HepG2 (cell line): ENCODE measurements at regions not wholly inside any gene's neighbourhood (a gene's known extent, or its start where the extent isn't known, plus 50 kb on each side); places are given as distances from the start of the nearest gene placed in this dataset.

ENCODE experiments used
- CC2D1A ChIP-seq: sonication (generic); formaldehyde crosslinking; IDR thresholded peaks from 2 replicates; pipeline ENCODE4 v1.8.1; 2023; ENCODE audit warnings: mild to moderate bottlenecking, missing genetic modification reagents
- EEA1 ChIP-seq: sonication (generic); formaldehyde crosslinking; IDR thresholded peaks from 2 replicates; pipeline ENCODE4 v1.5.1; 2020; ENCODE audit warnings: mild to moderate bottlenecking, missing genetic modification reagents, borderline replicate concordance
- KDM5A ChIP-seq: fragments of 200-600 bp; sonication (generic); IDR thresholded peaks from 2 replicates; pipeline ENCODE4 v1.7.0; 2018; ENCODE audit warnings: antibody characterized with exemption, mild to moderate bottlenecking, low read length, borderline replicate concordance
- MED8 ChIP-seq: sonication (generic); formaldehyde crosslinking; IDR thresholded peaks from 2 replicates; pipeline ENCODE4 v1.8.1; 2023; ENCODE audit warnings: mild to moderate bottlenecking, missing genetic modification reagents; ENCODE audit not compliant: insufficient replicate concordance
- SOX13 ChIP-seq, 3 experiments: fragments of 450-650 bp in 1 of 3; sonication (generic) in 1 of 3; formaldehyde crosslinking in 1 of 3; IDR thresholded peaks in 2 of 3; conservative IDR thresholded peaks in 1 of 3; 2 replicates each; pipeline versions ENCODE4 v1.5.0 to v1.6.1; 2016 to 2020; ENCODE audit warnings: antibody characterized with exemption in 1 of 3, mild to moderate bottlenecking in 1 of 3, missing compliant biosample characterization in 1 of 3, missing genetic modification reagents in 1 of 3, moderate library complexity in 1 of 3
- TBX3 ChIP-seq: fragments of 450-650 bp; IDR thresholded peaks from 2 replicates; pipeline ENCODE4 v1.6.1; 2017; ENCODE audit warnings: antibody characterized with exemption, mild to moderate bottlenecking, inconsistent platforms, borderline replicate concordance
- ZBTB20 ChIP-seq: sonication (generic); formaldehyde crosslinking; IDR thresholded peaks from 2 replicates; pipeline ENCODE4 v1.8.1; 2023; ENCODE audit warnings: missing genetic modification reagents, low read depth, mild to moderate bottlenecking, borderline replicate concordance
- ZBTB7A ChIP-seq: sonication (generic); formaldehyde crosslinking; IDR thresholded peaks from 2 replicates; pipeline ENCODE4 v1.8.0; 2022; ENCODE audit warnings: mild to moderate bottlenecking, missing genetic modification reagents
- ZFP41 ChIP-seq: sonication (generic); formaldehyde crosslinking; IDR thresholded peaks from 2 replicates; pipeline ENCODE4 v1.4.0; 2020; ENCODE audit warnings: mild to moderate bottlenecking, missing genetic modification reagents, borderline replicate concordance
- ZGPAT ChIP-seq: IDR thresholded peaks from 2 replicates; pipeline ENCODE4 v1.6.1; 2016; ENCODE audit warnings: mild to moderate bottlenecking
- ZNF547 ChIP-seq: sonication (generic); formaldehyde crosslinking; IDR thresholded peaks from 2 replicates; pipeline ENCODE4 v1.5.1; 2020; ENCODE audit warnings: mild to moderate bottlenecking, missing genetic modification reagents
- ZNF558 ChIP-seq: sonication (generic); formaldehyde crosslinking; IDR thresholded peaks from 2 replicates; pipeline ENCODE4 v1.9.0; 2022; ENCODE audit warnings: mild to moderate bottlenecking, missing genetic modification reagents, borderline replicate concordance
- ZNF644 ChIP-seq: IDR thresholded peaks from 2 replicates; pipeline ENCODE4 v1.6.1; 2016; ENCODE audit warnings: low read depth
- ZNF747 ChIP-seq: sonication (generic); formaldehyde crosslinking; IDR thresholded peaks from 2 replicates; pipeline ENCODE4 v1.8.1; 2023; ENCODE audit warnings: missing genetic modification reagents, mild to moderate bottlenecking, borderline replicate concordance
- ZNF772 ChIP-seq: sonication (generic); formaldehyde crosslinking; IDR thresholded peaks from 2 replicates; pipeline ENCODE4 v1.5.0; 2020; ENCODE audit warnings: mild to moderate bottlenecking, missing genetic modification reagents
- TF ChIP-seq, protein P1 (sequence below): sonication (generic); formaldehyde crosslinking; IDR thresholded peaks from 2 replicates; pipeline ENCODE4 v1.5.0; 2020; ENCODE audit warnings: mild to moderate bottlenecking, missing genetic modification reagents, borderline replicate concordance
- TF ChIP-seq, protein P2 (sequence below): sonication (generic); formaldehyde crosslinking; IDR thresholded peaks from 2 replicates; pipeline ENCODE4 v1.8.1; 2022; ENCODE audit warnings: low read depth, mild to moderate bottlenecking, missing genetic modification reagents
- TF ChIP-seq, protein P3 (sequence below): sonication (generic); formaldehyde crosslinking; IDR thresholded peaks from 2 replicates; pipeline ENCODE4 v1.4.0; 2020; ENCODE audit warnings: missing genetic modification reagents, low read depth, mild to moderate bottlenecking, borderline replicate concordance
- TF ChIP-seq, protein P4 (sequence below): sonication (generic); formaldehyde crosslinking; IDR thresholded peaks from 2 replicates; pipeline ENCODE4 v1.5.0; 2020; ENCODE audit warnings: missing genetic modification reagents

DNA sequence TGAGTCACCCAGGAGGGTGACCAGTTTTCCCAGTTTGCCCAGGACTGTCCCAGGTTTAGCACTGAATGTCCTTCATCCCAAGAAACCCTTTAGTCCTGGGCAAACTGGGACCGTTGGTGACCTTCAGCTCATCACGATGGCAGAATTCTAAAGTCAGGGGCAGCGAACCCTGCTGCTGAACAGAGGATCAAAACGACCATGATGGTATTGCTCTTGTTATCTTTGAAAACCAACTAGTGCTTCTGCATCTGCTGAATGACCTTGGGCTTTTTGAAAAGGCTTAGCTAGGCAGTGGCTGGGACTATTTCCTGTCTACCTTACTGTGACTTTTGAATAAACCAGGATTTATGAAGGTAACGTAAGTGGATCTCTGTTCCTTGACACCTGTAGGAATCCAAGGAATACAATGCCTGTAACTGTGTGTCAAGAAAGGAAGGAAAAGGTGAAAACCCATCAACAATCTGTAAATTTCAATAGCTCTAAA is 281.9 kb downstream of the SOX9 start (continued):
- TF ChIP-seq, protein P1, sequence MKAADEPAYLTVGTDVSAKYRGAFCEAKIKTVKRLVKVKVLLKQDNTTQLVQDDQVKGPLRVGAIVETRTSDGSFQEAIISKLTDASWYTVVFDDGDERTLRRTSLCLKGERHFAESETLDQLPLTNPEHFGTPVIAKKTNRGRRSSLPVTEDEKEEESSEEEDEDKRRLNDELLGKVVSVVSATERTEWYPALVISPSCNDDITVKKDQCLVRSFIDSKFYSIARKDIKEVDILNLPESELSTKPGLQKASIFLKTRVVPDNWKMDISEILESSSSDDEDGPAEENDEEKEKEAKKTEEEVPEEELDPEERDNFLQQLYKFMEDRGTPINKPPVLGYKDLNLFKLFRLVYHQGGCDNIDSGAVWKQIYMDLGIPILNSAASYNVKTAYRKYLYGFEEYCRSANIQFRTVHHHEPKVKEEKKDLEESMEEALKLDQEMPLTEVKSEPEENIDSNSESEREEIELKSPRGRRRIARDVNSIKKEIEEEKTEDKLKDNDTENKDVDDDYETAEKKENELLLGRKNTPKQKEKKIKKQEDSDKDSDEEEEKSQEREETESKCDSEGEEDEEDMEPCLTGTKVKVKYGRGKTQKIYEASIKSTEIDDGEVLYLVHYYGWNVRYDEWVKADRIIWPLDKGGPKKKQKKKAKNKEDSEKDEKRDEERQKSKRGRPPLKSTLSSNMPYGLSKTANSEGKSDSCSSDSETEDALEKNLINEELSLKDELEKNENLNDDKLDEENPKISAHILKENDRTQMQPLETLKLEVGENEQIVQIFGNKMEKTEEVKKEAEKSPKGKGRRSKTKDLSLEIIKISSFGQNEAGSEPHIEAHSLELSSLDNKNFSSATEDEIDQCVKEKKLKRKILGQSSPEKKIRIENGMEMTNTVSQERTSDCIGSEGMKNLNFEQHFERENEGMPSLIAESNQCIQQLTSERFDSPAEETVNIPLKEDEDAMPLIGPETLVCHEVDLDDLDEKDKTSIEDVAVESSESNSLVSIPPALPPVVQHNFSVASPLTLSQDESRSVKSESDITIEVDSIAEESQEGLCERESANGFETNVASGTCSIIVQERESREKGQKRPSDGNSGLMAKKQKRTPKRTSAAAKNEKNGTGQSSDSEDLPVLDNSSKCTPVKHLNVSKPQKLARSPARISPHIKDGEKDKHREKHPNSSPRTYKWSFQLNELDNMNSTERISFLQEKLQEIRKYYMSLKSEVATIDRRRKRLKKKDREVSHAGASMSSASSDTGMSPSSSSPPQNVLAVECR (CRISPR knock-in tag): no peak
- TF ChIP-seq ZBTB7A (CRISPR knock-in tag) (no peak), SOX13 (IDR thresholded peaks at IDR 0.05) (no peak), SOX13 (CRISPR knock-in tag; conservative IDR thresholded peaks at IDR 0.05 in 1 of 2, IDR thresholded peaks at IDR 0.05 in 1 of 2) (peak in 1 of 2 experiments; percentile 26; a peak in 1 of 4 replicates), ZFP41 (CRISPR knock-in tag) (no peak), EEA1 (CRISPR knock-in tag) (no peak), KDM5A (no peak), ZNF644 (CRISPR knock-in tag) (0 out of 2 replicates have a peak, but pooled peaks have one; percentile 28), ZBTB20 (no peak), ZNF747 (CRISPR knock-in tag) (no peak), ZNF547 (CRISPR knock-in tag) (no peak), ZNF772 (CRISPR knock-in tag) (no peak), MED8 (CRISPR knock-in tag) (no peak), ZNF558 (CRISPR knock-in tag) (0 out of 2 replicates have a peak, but pooled peaks have one; percentile 8), CC2D1A (no peak), TBX3 (no peak), ZGPAT (CRISPR knock-in tag) (no peak)
- TF ChIP-seq, protein P2, sequence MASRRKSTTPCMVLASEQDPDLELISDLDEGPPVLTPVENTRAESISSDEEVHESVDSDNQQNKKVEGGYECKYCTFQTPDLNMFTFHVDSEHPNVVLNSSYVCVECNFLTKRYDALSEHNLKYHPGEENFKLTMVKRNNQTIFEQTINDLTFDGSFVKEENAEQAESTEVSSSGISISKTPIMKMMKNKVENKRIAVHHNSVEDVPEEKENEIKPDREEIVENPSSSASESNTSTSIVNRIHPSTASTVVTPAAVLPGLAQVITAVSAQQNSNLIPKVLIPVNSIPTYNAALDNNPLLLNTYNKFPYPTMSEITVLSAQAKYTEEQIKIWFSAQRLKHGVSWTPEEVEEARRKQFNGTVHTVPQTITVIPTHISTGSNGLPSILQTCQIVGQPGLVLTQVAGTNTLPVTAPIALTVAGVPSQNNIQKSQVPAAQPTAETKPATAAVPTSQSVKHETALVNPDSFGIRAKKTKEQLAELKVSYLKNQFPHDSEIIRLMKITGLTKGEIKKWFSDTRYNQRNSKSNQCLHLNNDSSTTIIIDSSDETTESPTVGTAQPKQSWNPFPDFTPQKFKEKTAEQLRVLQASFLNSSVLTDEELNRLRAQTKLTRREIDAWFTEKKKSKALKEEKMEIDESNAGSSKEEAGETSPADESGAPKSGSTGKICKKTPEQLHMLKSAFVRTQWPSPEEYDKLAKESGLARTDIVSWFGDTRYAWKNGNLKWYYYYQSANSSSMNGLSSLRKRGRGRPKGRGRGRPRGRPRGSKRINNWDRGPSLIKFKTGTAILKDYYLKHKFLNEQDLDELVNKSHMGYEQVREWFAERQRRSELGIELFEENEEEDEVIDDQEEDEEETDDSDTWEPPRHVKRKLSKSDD (CRISPR knock-in tag): no peak
- TF ChIP-seq, protein P3, sequence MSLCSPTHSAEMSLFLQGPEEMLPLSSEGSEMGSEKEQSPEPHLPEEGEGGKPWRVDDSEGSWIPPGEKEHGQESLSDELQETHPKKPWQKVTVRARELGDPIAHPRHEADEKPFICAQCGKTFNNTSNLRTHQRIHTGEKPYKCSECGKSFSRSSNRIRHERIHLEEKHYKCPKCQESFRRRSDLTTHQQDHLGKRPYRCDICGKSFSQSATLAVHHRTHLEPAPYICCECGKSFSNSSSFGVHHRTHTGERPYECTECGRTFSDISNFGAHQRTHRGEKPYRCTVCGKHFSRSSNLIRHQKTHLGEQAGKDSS (CRISPR knock-in tag): no peak
- TF ChIP-seq, protein P4, sequence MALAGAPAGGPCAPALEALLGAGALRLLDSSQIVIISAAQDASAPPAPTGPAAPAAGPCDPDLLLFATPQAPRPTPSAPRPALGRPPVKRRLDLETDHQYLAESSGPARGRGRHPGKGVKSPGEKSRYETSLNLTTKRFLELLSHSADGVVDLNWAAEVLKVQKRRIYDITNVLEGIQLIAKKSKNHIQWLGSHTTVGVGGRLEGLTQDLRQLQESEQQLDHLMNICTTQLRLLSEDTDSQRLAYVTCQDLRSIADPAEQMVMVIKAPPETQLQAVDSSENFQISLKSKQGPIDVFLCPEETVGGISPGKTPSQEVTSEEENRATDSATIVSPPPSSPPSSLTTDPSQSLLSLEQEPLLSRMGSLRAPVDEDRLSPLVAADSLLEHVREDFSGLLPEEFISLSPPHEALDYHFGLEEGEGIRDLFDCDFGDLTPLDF (CRISPR knock-in tag): no peak
